Bronchial epithelial cell (primary cell): ENCODE measurements at regions not wholly inside any gene's neighbourhood (a gene's known extent, or its start where the extent isn't known, plus 50 kb on each side); places are given as distances from the start of the nearest gene placed in this dataset.

Experiments
- DNase-seq: peaks from one replicate; pipeline ENCODE4 v3.0.0-alpha.2; 2010; ENCODE audit warnings: low read depth
- FAIRE-seq: peaks from 2 replicates; lab custom pipeline; 2011; peaks lifted over from hg19 to GRCh38; lab: Jason Lieb, UNC
- H3K27me3 ChIP-seq: 2 replicates; pipeline ENCODE4 v1.5.1; 2011; ENCODE audit warnings: low read length; ENCODE audit not compliant: control insufficient read depth, insufficient read depth
- H3K36me3 ChIP-seq: 2 replicates; pipeline ENCODE4 v1.5.1; 2011; ENCODE audit warnings: low read length; ENCODE audit not compliant: control insufficient read depth, insufficient read depth
- H3K4me3 ChIP-seq: 2 replicates; pipeline ENCODE4 v1.5.1; 2011; ENCODE audit warnings: mild to moderate bottlenecking, low read depth, low read length, control low read depth
- CTCF ChIP-seq: IDR thresholded peaks from 2 replicates; pipeline ENCODE4 v1.5.1; 2011; ENCODE audit warnings: mild to moderate bottlenecking, moderate library complexity, low read length, control low read depth, inconsistent platforms; ENCODE audit not compliant: insufficient read depth, severe bottlenecking

- DNase-seq (no peak), FAIRE-seq (no peak)
- TF ChIP-seq CTCF, result no peak
- H3K36me3 ChIP-seq, result no peaks in the 10 kb centered on the region
- no peak overlapping the region for H3K4me3 ChIP-seq
- H3K27me3 ChIP-seq, result no peaks in the 10 kb centered on the region
Measured at GRCh38 chr10:55104738-55105137, 303.7 kb upstream of the PCDH15 start.

DNA sequence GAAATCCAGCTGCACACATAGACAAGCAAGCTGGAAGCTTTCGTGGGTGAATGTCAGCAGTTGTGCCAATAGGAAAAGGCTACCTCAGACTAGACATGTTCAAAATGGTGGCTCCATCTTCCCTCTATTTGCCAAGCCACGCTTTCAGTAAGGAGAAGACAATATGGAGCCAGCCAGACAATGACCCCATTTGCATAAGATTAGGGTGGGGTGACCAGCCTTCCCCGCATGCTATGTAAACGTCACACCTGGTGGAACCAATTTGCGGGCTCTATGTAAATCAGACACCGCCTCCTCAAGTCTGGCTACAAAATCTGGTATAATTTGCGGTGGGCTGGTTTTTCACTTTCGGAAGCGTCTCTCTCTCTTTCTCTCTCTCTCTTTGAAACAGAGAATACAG lies 297.4 kb upstream of the PCDH15 start:
- TF ChIP-seq CTCF, result no peak
- DNase-seq, result no peak
- no peak for FAIRE-seq
- H3K4me3 ChIP-seq, result no peak overlapping the region
- H3K27me3 ChIP-seq, result no peaks in the 10 kb centered on the region
- no peaks in the 10 kb centered on the region for H3K36me3 ChIP-seq

- TF ChIP-seq CTCF, result peak; percentile 43
- no peak overlapping the region for H3K4me3 ChIP-seq
- H3K27me3 ChIP-seq, result no peaks in the 10 kb centered on the region
- DNase-seq, result peak; percentile 3
- no peak for FAIRE-seq
- H3K36me3 ChIP-seq, result no peaks in the 10 kb centered on the region
Measured at GRCh38 chr10:55091691-55092328, 290.8 kb upstream of the PCDH15 start.

DNA sequence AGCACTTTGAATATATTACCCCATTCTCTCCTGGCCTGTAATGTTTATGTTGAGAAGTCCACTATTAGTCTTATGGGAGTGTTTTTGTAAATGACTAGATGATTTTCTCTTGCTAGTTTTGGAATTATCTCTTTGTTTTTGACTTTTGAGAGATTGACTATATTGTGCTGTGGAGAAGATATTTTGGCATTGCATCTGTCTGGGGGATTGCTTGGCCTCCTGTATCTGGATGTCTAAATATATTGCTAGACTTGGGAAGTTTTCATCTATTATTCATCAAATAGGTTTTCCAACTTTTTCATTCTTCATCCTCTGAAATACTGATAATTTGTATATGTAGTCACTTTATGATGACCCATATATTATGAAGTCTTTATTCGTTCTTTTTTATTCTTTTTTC lies 277.1 kb upstream of the PCDH15 start:
- Histone ChIP-seq H3K4me3 (no peak overlapping the region), H3K36me3 (no peaks in the 10 kb centered on the region), H3K27me3 (no peaks in the 10 kb centered on the region)
- no peak for FAIRE-seq
- DNase-seq, result no peak
- no peak for TF ChIP-seq CTCF

GRCh38 chr10:55065185-55065584 lies 264.2 kb upstream of the PCDH15 start:
- Histone ChIP-seq H3K36me3 (no peaks in the 10 kb centered on the region), H3K27me3 (no peaks in the 10 kb centered on the region), H3K4me3 (no peak overlapping the region)
- FAIRE-seq (no peak), DNase-seq (no peak)
- TF ChIP-seq CTCF, result no peak

- H3K4me3 ChIP-seq, result no peak overlapping the region
- FAIRE-seq (no peak), DNase-seq (no peak)
- H3K36me3 ChIP-seq, result no peaks in the 10 kb centered on the region
- H3K27me3 ChIP-seq, result no peaks in the 10 kb centered on the region
- no peak for TF ChIP-seq CTCF
Measured at GRCh38 chr10:55063811-55064210, 262.8 kb upstream of the PCDH15 start.
